Right lobe of liver (tissue), 4 donors: ENCODE measurements at regions not wholly inside any gene's neighbourhood (a gene's known extent, or its start where the extent isn't known, plus 50 kb on each side); places are given as distances from the start of the nearest gene placed in this dataset.

Source experiments
- CTCF ChIP-seq, 4 donors: fragments of 200-600 bp in 3 of 4; fragments of 450-650 bp in 1 of 4; IDR thresholded peaks; one replicate each; pipeline versions ENCODE4 v1.5.1 to v1.8.0; 2016 to 2022; ENCODE audit warnings: antibody characterized with exemption in 4 of 4, mild to moderate bottlenecking in 2 of 4
- POLR2A ChIP-seq: fragments of 450-650 bp; IDR thresholded peaks from one replicate; pipeline ENCODE4 v1.6.1; 2017; ENCODE audit warnings: antibody characterized with exemption, mild to moderate bottlenecking
- donor health status: DM: no; HTN: no; CAD: no.
- donor health status: DM: no; HTN: no; CAD: no.
- donor health status: DM: no; HTN: yes; CAD: no.

- TF ChIP-seq CTCF (IDR thresholded peaks at IDR 0.05): no peak
- TF ChIP-seq POLR2A: no peak
Measured at GRCh38 chr6:78517399-78517798, 350.0 kb upstream of the IRAK1BP1 start.
